ENCODE measurements at regions not wholly inside any gene's neighbourhood (a gene's known extent, or its start where the extent isn't known, plus 50 kb on each side); places are given as distances from the start of the nearest gene placed in this dataset.
"Not testable (repeated sequence)": the region's sequence is repeated elsewhere in the genome, so short reads cannot be mapped to it uniquely, and the experiment has no call there.

DNA sequence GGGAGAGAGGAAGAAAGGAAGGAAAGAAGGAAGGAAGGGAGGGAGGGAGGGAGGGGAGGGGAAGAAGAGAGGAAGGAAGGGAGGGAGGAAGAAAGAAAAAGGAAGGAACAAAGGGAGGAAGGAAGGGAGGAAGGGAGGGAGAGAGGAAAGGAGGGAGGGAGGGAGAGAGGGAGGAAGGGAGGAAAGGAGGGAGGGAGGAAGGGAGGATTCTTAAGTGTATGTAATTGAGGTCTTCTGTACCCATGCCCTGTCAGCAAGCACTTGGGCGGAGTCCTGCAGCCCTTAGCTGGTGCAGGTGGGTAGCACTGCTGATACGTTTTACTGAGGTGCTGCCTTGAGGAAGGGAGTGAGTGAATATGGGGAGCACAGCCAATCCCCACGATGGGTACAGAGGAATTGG lies 56.9 kb upstream of the RASD2 start:
- no peak for DNase-seq
- Histone ChIP-seq H3K4me3 (no peak overlapping the region), H3K36me3 (no peaks in the 10 kb centered on the region), H3K27me3 (no peaks in the 10 kb centered on the region), H3K9me3 (no peaks in the 10 kb centered on the region), H3K27ac (no peak overlapping the region), H3K4me1 (peaks cover 10 to 16% of the 10 kb centered on the region in 2 donors)
- intact Hi-C loops (cut with DNase I): no loop called here
- TF ChIP-seq, protein P1, sequence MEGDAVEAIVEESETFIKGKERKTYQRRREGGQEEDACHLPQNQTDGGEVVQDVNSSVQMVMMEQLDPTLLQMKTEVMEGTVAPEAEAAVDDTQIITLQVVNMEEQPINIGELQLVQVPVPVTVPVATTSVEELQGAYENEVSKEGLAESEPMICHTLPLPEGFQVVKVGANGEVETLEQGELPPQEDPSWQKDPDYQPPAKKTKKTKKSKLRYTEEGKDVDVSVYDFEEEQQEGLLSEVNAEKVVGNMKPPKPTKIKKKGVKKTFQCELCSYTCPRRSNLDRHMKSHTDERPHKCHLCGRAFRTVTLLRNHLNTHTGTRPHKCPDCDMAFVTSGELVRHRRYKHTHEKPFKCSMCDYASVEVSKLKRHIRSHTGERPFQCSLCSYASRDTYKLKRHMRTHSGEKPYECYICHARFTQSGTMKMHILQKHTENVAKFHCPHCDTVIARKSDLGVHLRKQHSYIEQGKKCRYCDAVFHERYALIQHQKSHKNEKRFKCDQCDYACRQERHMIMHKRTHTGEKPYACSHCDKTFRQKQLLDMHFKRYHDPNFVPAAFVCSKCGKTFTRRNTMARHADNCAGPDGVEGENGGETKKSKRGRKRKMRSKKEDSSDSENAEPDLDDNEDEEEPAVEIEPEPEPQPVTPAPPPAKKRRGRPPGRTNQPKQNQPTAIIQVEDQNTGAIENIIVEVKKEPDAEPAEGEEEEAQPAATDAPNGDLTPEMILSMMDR (IDR thresholded peaks at IDR 0.05): no peak
- ATAC-seq: no peak

DNA sequence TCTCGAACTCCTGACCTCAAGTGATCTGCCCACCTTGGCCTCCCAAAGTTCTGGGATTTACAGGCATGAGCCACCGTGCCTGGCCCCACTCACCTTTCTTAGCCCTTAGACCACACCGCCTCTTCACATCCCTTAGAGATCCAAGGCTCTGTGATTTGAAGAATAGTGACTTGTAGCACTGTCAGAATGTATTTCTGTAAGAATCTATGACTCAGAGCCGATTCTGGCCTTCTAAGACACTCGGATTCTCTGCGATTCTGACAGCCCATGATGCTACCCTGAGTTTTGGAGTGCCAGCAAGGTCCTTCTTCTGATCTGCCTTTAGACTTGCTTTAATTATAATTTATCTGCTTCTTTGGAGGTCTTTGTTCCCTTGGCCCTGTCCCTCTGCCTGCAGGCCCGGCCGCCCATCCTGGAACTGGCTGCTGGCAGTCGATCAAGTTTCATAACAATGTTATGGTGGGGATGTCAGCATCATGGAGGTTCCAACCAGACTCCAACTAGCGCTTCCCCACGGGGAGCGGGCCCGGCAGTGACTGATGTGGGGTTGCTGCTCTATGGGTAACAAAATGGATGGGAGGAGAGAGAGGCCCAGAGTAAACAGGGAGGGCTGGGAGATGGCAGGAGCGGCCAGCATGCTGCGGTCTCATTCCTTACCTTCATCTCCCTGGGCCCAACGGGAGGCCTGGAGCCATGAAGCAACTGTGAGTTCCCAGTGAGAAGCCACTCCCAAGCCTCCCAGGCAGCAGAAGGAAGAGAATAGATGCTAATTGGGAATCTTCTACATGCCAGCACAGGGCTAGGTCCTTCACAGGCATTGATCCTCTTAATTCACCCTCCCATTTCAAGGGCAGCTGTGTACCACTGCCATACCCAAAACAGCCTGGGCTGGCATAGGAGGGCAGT lies 55.7 kb upstream of the RASD2 start:
- H3K27me3 ChIP-seq: no peaks in the 10 kb centered on the region
- no peak for DNase-seq
- ATAC-seq: no peak
- H3K4me1 ChIP-seq: peaks cover 10 to 15% of the 10 kb centered on the region in 2 donors
- H3K36me3 ChIP-seq: no peaks in the 10 kb centered on the region
- no peak overlapping the region for H3K4me3 ChIP-seq
- TF ChIP-seq, protein P1 (IDR thresholded peaks at IDR 0.05): no peak
- H3K27ac ChIP-seq: no peak overlapping the region
- intact Hi-C loops (cut with DNase I): no loop called here
- no peaks in the 10 kb centered on the region for H3K9me3 ChIP-seq

DNA sequence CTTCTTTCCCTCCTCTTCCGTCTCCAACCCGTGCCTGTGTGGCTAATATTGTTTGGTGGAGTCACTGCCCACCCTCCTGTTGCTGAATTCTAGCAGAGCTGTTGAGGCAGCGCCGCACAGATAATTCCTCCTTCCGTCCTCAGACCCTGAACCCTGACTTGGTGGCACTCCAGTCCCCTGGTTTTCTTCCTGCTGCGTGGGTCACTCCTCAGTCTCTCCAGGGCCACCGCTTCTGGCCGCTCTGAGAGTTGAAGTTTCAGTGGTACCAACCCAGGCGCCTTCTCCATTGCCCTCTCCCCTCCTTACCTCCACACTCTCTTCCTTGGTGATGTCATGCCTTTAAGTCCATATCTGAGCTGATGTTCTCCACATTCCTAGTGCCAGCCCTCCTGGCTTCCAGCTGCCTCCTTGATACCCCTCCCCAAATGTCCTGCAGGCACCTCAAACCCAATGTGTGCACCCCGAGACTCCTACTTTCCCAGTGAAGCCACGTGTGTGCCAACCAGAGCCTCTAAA lies 54.5 kb upstream of the RASD2 start:
- no peaks in the 10 kb centered on the region for H3K9me3 ChIP-seq
- no peak overlapping the region for H3K27ac ChIP-seq
- TF ChIP-seq, protein P1 (IDR thresholded peaks at IDR 0.05): no peak
- H3K36me3 ChIP-seq: no peaks in the 10 kb centered on the region
- ATAC-seq (no peak), DNase-seq (no peak)
- H3K4me1 ChIP-seq: peaks cover under 1 to 3% of the 10 kb centered on the region in 2 donors
- intact Hi-C loops (cut with DNase I): no loop called here
- H3K27me3 ChIP-seq: no peaks in the 10 kb centered on the region
- H3K4me3 ChIP-seq: no peak overlapping the region

DNA sequence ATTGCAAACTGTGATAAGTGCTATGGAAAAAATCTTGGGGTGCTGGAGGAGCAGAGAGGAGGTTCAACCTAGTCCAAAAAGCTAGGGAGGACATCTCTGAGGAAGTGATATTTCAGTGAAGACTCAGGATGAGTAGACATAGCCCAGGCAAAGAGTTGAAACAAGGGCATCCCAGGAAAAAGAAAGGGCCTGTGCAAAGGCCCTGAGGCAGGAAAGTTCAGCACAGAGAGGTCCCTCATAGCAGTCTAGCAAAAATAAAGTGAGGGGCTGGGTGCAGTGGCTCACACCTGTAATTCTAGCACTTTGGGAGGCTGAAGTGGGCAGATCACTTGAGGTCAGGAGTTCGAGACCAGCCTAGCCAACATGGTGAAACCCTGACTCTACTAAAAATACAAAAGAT lies 53.0 kb upstream of the RASD2 start:
- DNase-seq; H3K4me1 ChIP-seq; H3K9me3 ChIP-seq; ATAC-seq; H3K36me3 ChIP-seq; intact Hi-C loops (cut with DNase I); H3K27ac ChIP-seq; H3K27me3 ChIP-seq; H3K4me3 ChIP-seq: not testable (repeated sequence)

DNA sequence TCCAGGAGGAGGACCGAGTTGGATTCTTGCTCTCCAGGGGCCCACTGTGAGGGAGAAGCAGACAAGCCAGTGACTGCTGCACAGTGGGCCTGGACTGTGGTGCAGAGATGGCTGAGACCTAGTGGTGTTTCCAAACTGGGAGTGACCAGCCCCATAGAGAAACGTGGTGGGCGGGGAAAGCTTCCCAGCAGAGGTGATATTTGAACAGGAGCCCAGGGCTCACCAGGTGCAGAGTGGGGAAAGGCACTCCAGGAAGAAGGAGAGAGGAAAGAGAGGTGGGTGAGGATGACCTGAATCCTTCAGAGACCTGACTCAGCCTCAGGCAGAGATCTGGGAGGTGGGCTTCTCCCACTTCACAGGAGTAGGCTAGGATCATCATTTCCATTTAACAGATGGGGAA lies 52.1 kb upstream of the RASD2 start:
- DNase-seq (no peak), ATAC-seq (no peak)
- H3K36me3 ChIP-seq: no peaks in the 10 kb centered on the region
- H3K9me3 ChIP-seq: no peaks in the 10 kb centered on the region
- no peak overlapping the region for H3K27ac ChIP-seq
- intact Hi-C loops (cut with DNase I): no loop called here
- H3K4me3 ChIP-seq: no peak overlapping the region
- H3K27me3 ChIP-seq: no peaks in the 10 kb centered on the region
- no peaks in the 10 kb centered on the region for H3K4me1 ChIP-seq
- TF ChIP-seq, protein P1 (IDR thresholded peaks at IDR 0.05): no peak
